ENCODE measurements at regions not wholly inside any gene's neighbourhood (a gene's known extent, or its start where the extent isn't known, plus 50 kb on each side); places are given as distances from the start of the nearest gene placed in this dataset.

DNA sequence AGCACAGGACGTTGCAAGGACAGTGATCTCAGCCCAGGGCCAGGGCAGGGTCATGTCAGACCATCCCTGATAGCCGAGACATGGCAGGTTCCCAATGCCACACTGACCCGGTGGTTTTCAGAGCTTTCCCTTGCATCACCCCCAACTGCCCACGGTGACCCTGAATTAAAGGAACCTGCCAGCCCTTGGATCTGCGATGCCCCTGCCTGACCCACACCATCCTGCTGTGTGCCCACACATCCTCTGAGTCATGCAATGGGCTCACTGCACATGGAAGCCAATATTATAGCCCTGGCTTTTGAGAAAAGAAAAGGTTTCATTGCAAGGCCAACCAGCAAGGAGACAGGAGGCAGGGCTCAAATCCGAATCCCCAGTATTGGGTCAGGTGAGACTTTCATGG lies 132.6 kb upstream of the CST7 start:
- Histone ChIP-seq H3K56ac (ENCODE audit: extremely low read depth, insufficient read depth, low read length) (no peak overlapping the region), H3K4me2 (ENCODE audit: low read depth, low read length) (no peak overlapping the region), H4K5ac (ENCODE audit: low read depth, low read length) (no peak overlapping the region), H3K4ac (ENCODE audit: low read depth, low read length) (no peak overlapping the region), H4K20me1 (ENCODE audit: insufficient read depth, low read length) (no peaks in the 10 kb centered on the region), H3K9me3 (ENCODE audit: control insufficient read depth, insufficient read depth, low read length) (no peaks in the 10 kb centered on the region), H2BK120ac (ENCODE audit: low read depth, low read length) (no peak overlapping the region), H2BK5ac (ENCODE audit: low read depth, low read length, poor library complexity, severe bottlenecking) (no peak overlapping the region), H3K9ac (ENCODE audit: low read depth, low read length) (no peak overlapping the region), H2AK9ac (replicated peaks; ENCODE audit: low read depth, low read length, poor library complexity) (no peak overlapping the region), H3K4me1 (ENCODE audit: control insufficient read depth, insufficient read depth, low read length) (no peaks in the 10 kb centered on the region), H3K36me3 (ENCODE audit: control insufficient read depth, insufficient read depth, low read length) (no peaks in the 10 kb centered on the region), H3K79me1 (ENCODE audit: low read depth in 1 of 2, low read length in 2 of 2) (no peaks in the 10 kb centered on the region), H2AFZ (replicated peaks; ENCODE audit: low read length, poor library complexity) (no peak overlapping the region), H3K4me3 (ENCODE audit: insufficient read depth, low read depth, low read length) (no peak overlapping the region), H2BK20ac (ENCODE audit: low read depth, low read length) (no peak overlapping the region), H3K18ac (ENCODE audit: low read depth, low read length) (no peak overlapping the region), H3K23ac (ENCODE audit: low read depth, low read length) (no peak overlapping the region), H4K91ac (ENCODE audit: insufficient read depth, low read depth, low read length) (no peak overlapping the region), H3K14ac (replicated peaks; ENCODE audit: low read depth, low read length) (no peak overlapping the region), H3K27ac (ENCODE audit: insufficient read depth, low read length) (no peak overlapping the region), H3K27me3 (ENCODE audit: control insufficient read depth, insufficient read depth, low read length) (no peaks in the 10 kb centered on the region; the same call in none of the 2 replicates), H4K8ac (ENCODE audit: low read depth in 2 of 2, low read length in 2 of 2) (no peak overlapping the region), H2BK15ac (ENCODE audit: low read depth, low read length) (no peak overlapping the region), H3K9me1 (ENCODE audit: insufficient read depth, low read length) (no peaks in the 10 kb centered on the region), H2AK5ac (ENCODE audit: low read depth, low read length) (no peak overlapping the region)
- TF ChIP-seq RCOR1 (IDR thresholded peaks at IDR 0.05; ENCODE audit: insufficient replicate concordance, low read length) (no peak), USF2 (IDR thresholded peaks at IDR 0.05; ENCODE audit: low read depth, low read length) (no peak), NFE2L2 (IDR thresholded peaks at IDR 0.05; ENCODE audit: low read depth, low read length) (no peak), RFX5 (IDR thresholded peaks at IDR 0.05; ENCODE audit: low read depth, low read length) (no peak), CHD1 (IDR thresholded peaks at IDR 0.05; ENCODE audit: low read depth, low read length) (no peak), SMC3 (IDR thresholded peaks at IDR 0.05; ENCODE audit: low read depth, low read length) (no peak), MXI1 (IDR thresholded peaks at IDR 0.05; ENCODE audit: borderline replicate concordance, low read depth, low read length) (no peak), RAD21 (IDR thresholded peaks at IDR 0.05; ENCODE audit: low read length) (no peak), POLR2A (IDR thresholded peaks at IDR 0.05; ENCODE audit: low read depth, low read length) (no peak), CEBPB (IDR thresholded peaks at IDR 0.05; ENCODE audit: low read depth, low read length) (no peak), MAZ (IDR thresholded peaks at IDR 0.05; ENCODE audit: borderline replicate concordance, low read depth, low read length) (no peak), CTCF (conservative IDR thresholded peaks at IDR 0.05; ENCODE audit: low read depth, low read length) (no peak), FOS (IDR thresholded peaks at IDR 0.05; ENCODE audit: low read depth, low read length) (no peak), MAFK (IDR thresholded peaks at IDR 0.05; ENCODE audit: low read depth, low read length) (no peak), BHLHE40 (IDR thresholded peaks at IDR 0.05; ENCODE audit: low read depth, low read length) (no peak)
- in situ Hi-C loops (cut with MboI; ENCODE audit: low sequenced_read_pairs) (no loop called here), intact Hi-C loops (cut with micrococcal nuclease) (no loop called here), dilution Hi-C loops (cut with HindIII; ENCODE audit: low sequenced_read_pairs, unreplicated experiment) (no loop called here)
- 54% methylated on average over 3 of the region's 6 CpGs; no CpG with 5 or more reads in 1 of the 2 experiments for WGBS, 2 experiments (ENCODE audit: extremely low coverage in 2 of 2, insufficient read length in 1 of 2)
- ATAC-seq (ENCODE audit: low read depth): no peak
- ChIA-PET CTCF (no interaction called here), POLR2A (ENCODE audit: unreplicated experiment) (no interaction called here)
- no peak for DNase-seq
- BruUV-seq (replicated peaks): no TSS peak
